Astrocyte of the cerebellum (primary cell): ENCODE measurements at regions not wholly inside any gene's neighbourhood (a gene's known extent, or its start where the extent isn't known, plus 50 kb on each side); places are given as distances from the start of the nearest gene placed in this dataset.

Experiments
- DNase-seq: peaks from one replicate; pipeline ENCODE4 v3.0.0-alpha.2; 2011; ENCODE audit warnings: low read depth
- H3K4me3 ChIP-seq: 2 replicates; pipeline ENCODE4 v1.5.1; 2011; ENCODE audit warnings: mild to moderate bottlenecking, low read depth, low read length, moderate library complexity
- CTCF ChIP-seq: IDR thresholded peaks from 2 replicates; pipeline ENCODE4 v1.5.1; 2012; ENCODE audit warnings: low read length, low read depth, moderate library complexity, mild to moderate bottlenecking; ENCODE audit errors: missing control alignments
- in situ Hi-C: cut with HindIII; loops from 2 replicates; pipeline ENCODE4 v1.10.0; 2017; ENCODE audit warnings: low sequenced_read_pairs

GRCh38 chr5:13498279-13498678 lies 446.2 kb downstream of the DNAH5 start:
- no peak overlapping the region for H3K4me3 ChIP-seq
- in situ Hi-C loops = no loop called here
- TF ChIP-seq CTCF = no peak

GRCh38 chr5:13488254-13488931 lies 456.1 kb downstream of the DNAH5 start:
- no peak overlapping the region for H3K4me3 ChIP-seq
- in situ Hi-C loops = no loop called here
- no peak for TF ChIP-seq CTCF
- no peak for DNase-seq

More at GRCh38 chr5:13498279-13498678, 446.2 kb downstream of the DNAH5 start:
- DNase-seq = no peak

GRCh38 chr5:13480834-13481233 lies 463.7 kb downstream of the DNAH5 start:
- no peak for TF ChIP-seq CTCF
- in situ Hi-C loops = no loop called here
- no peak for DNase-seq
- H3K4me3 ChIP-seq = no peak overlapping the region

GRCh38 chr5:13478831-13479465 lies 465.5 kb downstream of the DNAH5 start:
- H3K4me3 ChIP-seq = no peak overlapping the region
- peak; percentile 69 for TF ChIP-seq CTCF
- in situ Hi-C loops = no loop called here
- peak; percentile 71 for DNase-seq

- H3K4me3 ChIP-seq = no peak overlapping the region
- in situ Hi-C loops = no loop called here
- DNase-seq = peak; percentile 89
- no peak for TF ChIP-seq CTCF
Measured at GRCh38 chr5:13477118-13477737, 467.3 kb downstream of the DNAH5 start.

- DNase-seq = no peak
- in situ Hi-C loops = no loop called here
- no peak overlapping the region for H3K4me3 ChIP-seq
- TF ChIP-seq CTCF = no peak
Measured at GRCh38 chr5:13472842-13473241, 471.6 kb downstream of the DNAH5 start.
